ENCODE measurements at regions not wholly inside any gene's neighbourhood (a gene's known extent, or its start where the extent isn't known, plus 50 kb on each side); places are given as distances from the start of the nearest gene placed in this dataset.

GRCh38 chr12:17695495-17695894 is 394.5 kb downstream of the RERGL start:
- WGBS, 5 donors, result 66 to 79% (median 72%) methylated on average over 9 of the region's 9 CpGs
- no peak for DNase-seq
- no peak for TF ChIP-seq CTCF (IDR thresholded peaks at IDR 0.05 in 8 of 11, conservative IDR thresholded peaks at IDR 0.05 in 3 of 11)
- no peak for TF ChIP-seq POLR2A (IDR thresholded peaks at IDR 0.05)
- no peak for TF ChIP-seq POLR2AphosphoS5 (IDR thresholded peaks at IDR 0.05)

GRCh38 chr12:17691369-17691768 is 398.6 kb downstream of the RERGL start:
- no peak overlapping the region for H3K27ac ChIP-seq
- H3K36me3 ChIP-seq, result no peaks in the 10 kb centered on the region
- H3K9me3 ChIP-seq, result peaks cover 0 to 21% (median 15%) of the 10 kb centered on the region in 8 donors
- no peak for DNase-seq
- 74 to 95% (median 87%) methylated on average over 2 of the region's 2 CpGs for WGBS, 5 donors
- no peak overlapping the region for H3K4me3 ChIP-seq
- intact Hi-C loops (cut with DNase I; ENCODE audit: low total_unique reads), result no loop called here
- no peaks in the 10 kb centered on the region for H3K27me3 ChIP-seq (replicated peaks in 1 of 7)
- no peaks in the 10 kb centered on the region for H3K4me1 ChIP-seq
- TF ChIP-seq POLR2A (IDR thresholded peaks at IDR 0.05) (no peak), CTCF (IDR thresholded peaks at IDR 0.05 in 8 of 11, conservative IDR thresholded peaks at IDR 0.05 in 3 of 11) (no peak), POLR2AphosphoS5 (IDR thresholded peaks at IDR 0.05) (no peak)

More at GRCh38 chr12:17695495-17695894, 394.5 kb downstream of the RERGL start:
- H3K27me3 ChIP-seq (replicated peaks in 1 of 7), result no peaks in the 10 kb centered on the region
- intact Hi-C loops (cut with DNase I; ENCODE audit: low total_unique reads), result no loop called here
- H3K27ac ChIP-seq, result no peak overlapping the region
- H3K9me3 ChIP-seq, result peaks cover 0 to 1% (median 0%) of the 10 kb centered on the region in 8 donors
- no peaks in the 10 kb centered on the region for H3K4me1 ChIP-seq
- no peaks in the 10 kb centered on the region for H3K36me3 ChIP-seq
- no peak overlapping the region for H3K4me3 ChIP-seq

- Histone ChIP-seq H3K27me3 (replicated peaks in 1 of 7) (no peaks in the 10 kb centered on the region), H3K4me1 (no peaks in the 10 kb centered on the region), H3K9me3 (peaks cover 0 to 15% (median under 1%) of the 10 kb centered on the region in 8 donors), H3K4me3 (no peak overlapping the region), H3K36me3 (no peaks in the 10 kb centered on the region), H3K27ac (no peak overlapping the region)
- 28 to 46% (median 33%) methylated on average over 2 of the region's 2 CpGs for WGBS, 5 donors
- TF ChIP-seq CTCF (IDR thresholded peaks at IDR 0.05 in 8 of 11, conservative IDR thresholded peaks at IDR 0.05 in 3 of 11) (no peak), POLR2A (IDR thresholded peaks at IDR 0.05) (no peak), POLR2AphosphoS5 (IDR thresholded peaks at IDR 0.05) (no peak)
- DNase-seq, result no peak
- intact Hi-C loops (cut with DNase I; ENCODE audit: low total_unique reads), result no loop called here
Observed at GRCh38 chr12:17680220-17680619, 409.8 kb downstream of the RERGL start.

GRCh38 chr12:17666641-17667324 is 423.2 kb downstream of the RERGL start:
- 85 to 89% (median 87%) methylated on average over 4 to 10 of the region's 10 CpGs for WGBS, 5 donors
- no peak overlapping the region for H3K27ac ChIP-seq
- no peak for TF ChIP-seq POLR2AphosphoS5 (IDR thresholded peaks at IDR 0.05)
- no peak for TF ChIP-seq CTCF (IDR thresholded peaks at IDR 0.05 in 8 of 11, conservative IDR thresholded peaks at IDR 0.05 in 3 of 11)
- TF ChIP-seq POLR2A (IDR thresholded peaks at IDR 0.05), result no peak

More at GRCh38 chr12:17666641-17667324, 423.2 kb downstream of the RERGL start:
- no peak for DNase-seq
- no peak overlapping the region for H3K4me3 ChIP-seq
- H3K36me3 ChIP-seq, result no peaks in the 10 kb centered on the region
- no peaks in the 10 kb centered on the region for H3K27me3 ChIP-seq (replicated peaks in 1 of 7)
- peaks cover 0 to 6% (median 0%) of the 10 kb centered on the region in 8 donors for H3K9me3 ChIP-seq
- intact Hi-C loops (cut with DNase I; ENCODE audit: low total_unique reads), result no loop called here
- H3K4me1 ChIP-seq, result no peaks in the 10 kb centered on the region

Data from spleen (tissue), 11 donors.